H9 (cell line): ENCODE measurements at regions not wholly inside any gene's neighbourhood (a gene's known extent, or its start where the extent isn't known, plus 50 kb on each side); places are given as distances from the start of the nearest gene placed in this dataset.

Experiments used
- DNase-seq: peaks from one replicate; pipeline ENCODE4 v3.0.0-alpha.2; 2017
- H2AFZ ChIP-seq: one replicate; pipeline ENCODE4 v1.6.1; 2013; ENCODE audit warnings: mild to moderate bottlenecking, low read length, control low read depth, moderate library complexity
- H2AK5ac ChIP-seq: 2 replicates; pipeline ENCODE4 v1.6.1; 2013; ENCODE audit warnings: low read length, control low read depth, mixed read lengths; ENCODE audit not compliant: insufficient read length
- H2BK120ac ChIP-seq: one replicate; pipeline ENCODE4 v1.6.1; 2013; ENCODE audit warnings: low read depth, mild to moderate bottlenecking, low read length, control low read depth, inconsistent platforms; ENCODE audit not compliant: poor library complexity, severe bottlenecking
- H2BK12ac ChIP-seq: 2 replicates; pipeline ENCODE4 v1.6.1; 2013; ENCODE audit warnings: low read length, control low read depth, mixed read lengths, low read depth; ENCODE audit not compliant: insufficient read length
- H2BK15ac ChIP-seq: 2 replicates; pipeline ENCODE4 v1.6.1; 2013; ENCODE audit warnings: low read depth, low read length, control low read depth
- H2BK20ac ChIP-seq: one replicate; pipeline ENCODE4 v1.6.1; 2013; ENCODE audit warnings: low read depth, mild to moderate bottlenecking, low read length, control low read depth, inconsistent platforms; ENCODE audit not compliant: poor library complexity, severe bottlenecking
- H2BK5ac ChIP-seq: 2 replicates; pipeline ENCODE4 v1.6.1; 2013; ENCODE audit warnings: low read length, control low read depth, mixed read lengths; ENCODE audit not compliant: insufficient read length
- H3K14ac ChIP-seq: 2 replicates; pipeline ENCODE4 v1.6.1; 2013; ENCODE audit warnings: low read length, control low read depth; ENCODE audit not compliant: insufficient read depth
- H3K18ac ChIP-seq: 2 replicates; pipeline ENCODE4 v1.6.1; 2013; ENCODE audit warnings: low read depth, mild to moderate bottlenecking, mixed read lengths, low read length, control low read depth; ENCODE audit not compliant: insufficient read length
- H3K23ac ChIP-seq: 2 replicates; pipeline ENCODE4 v1.6.1; 2013; ENCODE audit warnings: low read length, control low read depth, mixed read lengths, low read depth; ENCODE audit not compliant: insufficient read length
- H3K23me2 ChIP-seq: 2 replicates; pipeline ENCODE4 v1.6.1; 2013; ENCODE audit warnings: low read depth, mild to moderate bottlenecking, mixed read lengths, low read length, control low read depth; ENCODE audit not compliant: insufficient read length, poor library complexity, severe bottlenecking
- H3K27ac ChIP-seq: 2 replicates; pipeline ENCODE4 v1.5.1; 2013; ENCODE audit warnings: low read length, control low read depth, mixed read lengths, low read depth; ENCODE audit not compliant: insufficient read length
- H3K27me3 ChIP-seq: 2 replicates; pipeline ENCODE4 v1.6.1; 2013; ENCODE audit warnings: low read length, control low read depth, inconsistent platforms; ENCODE audit not compliant: insufficient read depth
- H3K4ac ChIP-seq: 2 replicates; pipeline ENCODE4 v1.6.1; 2013; ENCODE audit warnings: low read depth, mild to moderate bottlenecking, control low read depth, inconsistent platforms, low read length, moderate library complexity
- H3K4me1 ChIP-seq: 2 replicates; pipeline ENCODE4 v1.6.1; 2013; ENCODE audit warnings: low read length, control low read depth, inconsistent platforms; ENCODE audit not compliant: insufficient read depth
- H3K4me2 ChIP-seq: 2 replicates; pipeline ENCODE4 v1.6.1; 2013; ENCODE audit warnings: low read length, control low read depth, mixed read lengths; ENCODE audit not compliant: insufficient read length, insufficient read depth
- H3K56ac ChIP-seq: 2 replicates; pipeline ENCODE4 v1.6.1; 2013; ENCODE audit warnings: low read depth, mild to moderate bottlenecking, mixed read lengths, low read length, control low read depth; ENCODE audit not compliant: insufficient read length
- H3K79me1 ChIP-seq: 2 replicates; pipeline ENCODE4 v1.6.1; 2013; ENCODE audit warnings: low read depth, mild to moderate bottlenecking, moderate library complexity, low read length, control low read depth, inconsistent platforms; ENCODE audit not compliant: insufficient read depth, poor library complexity, severe bottlenecking
- H3K79me2 ChIP-seq: 2 replicates; pipeline ENCODE4 v1.6.1; 2013; ENCODE audit warnings: low read length, control low read depth, inconsistent platforms; ENCODE audit not compliant: insufficient read depth
- H3K9ac ChIP-seq: 2 replicates; pipeline ENCODE4 v1.6.1; 2013; ENCODE audit warnings: low read length, control low read depth, mixed read lengths; ENCODE audit not compliant: insufficient read length; ENCODE audit errors: extremely low read depth
- H3K9me3 ChIP-seq: one replicate; pipeline ENCODE4 v1.6.1; 2013; ENCODE audit warnings: low read depth, low read length, inconsistent platforms; ENCODE audit not compliant: control insufficient read depth
- H3T11ph ChIP-seq: one replicate; pipeline ENCODE4 v1.6.1; 2013; ENCODE audit warnings: mild to moderate bottlenecking, low read length, control low read depth, inconsistent platforms
- H4K20me1 ChIP-seq: one replicate; pipeline ENCODE4 v1.6.1; 2013; ENCODE audit not compliant: control insufficient read depth, insufficient read length, insufficient read depth
- H4K5ac ChIP-seq: 2 replicates; pipeline ENCODE4 v1.6.1; 2013; ENCODE audit warnings: low read depth, mild to moderate bottlenecking, mixed read lengths, low read length, control low read depth; ENCODE audit not compliant: insufficient read length
- H4K8ac ChIP-seq: replicated peaks from 2 replicates; pipeline ENCODE4 v1.6.1; 2013; ENCODE audit warnings: low read length, control low read depth, mixed read lengths, low read depth; ENCODE audit not compliant: insufficient read length
- H4K91ac ChIP-seq: 2 replicates; pipeline ENCODE4 v1.6.1; 2013; ENCODE audit warnings: low read depth, mild to moderate bottlenecking, moderate library complexity, mixed read lengths, low read length, control low read depth; ENCODE audit not compliant: insufficient read length
- H3K27ac Mint-ChIP-seq, 3 experiments: 2 replicates in 2 of 3; 3 replicates in 1 of 3; pipeline ENCODE4 v1.8.0; 2020 to 2021; ENCODE audit warnings: mixed read lengths in 3 of 3, mild to moderate bottlenecking in 1 of 3, moderate library complexity in 1 of 3
- H3K27me3 Mint-ChIP-seq: 2 replicates; pipeline ENCODE4 v1.8.0; 2021; ENCODE audit warnings: low read depth, mild to moderate bottlenecking, moderate library complexity, mixed read lengths
- H3K36me3 Mint-ChIP-seq, 3 experiments: 2 replicates in 2 of 3; 3 replicates in 1 of 3; pipeline ENCODE4 v1.8.0; 2020 to 2021; ENCODE audit warnings: low read depth in 3 of 3, mixed read lengths in 3 of 3; ENCODE audit not compliant: insufficient read depth in 1 of 3
- H3K4me1 Mint-ChIP-seq, 2 experiments: 2 replicates each; pipeline ENCODE4 v1.8.0; 2020; ENCODE audit warnings: mixed read lengths in 2 of 2
- H3K4me3 Mint-ChIP-seq, 2 experiments: 2 replicates in 1 of 2; 3 replicates in 1 of 2; pipeline ENCODE4 v1.8.0; 2020 to 2021; ENCODE audit warnings: mild to moderate bottlenecking in 2 of 2, mixed read lengths in 2 of 2, moderate library complexity in 1 of 2
- H3K9me3 Mint-ChIP-seq, 2 experiments: 2 replicates in 1 of 2; 3 replicates in 1 of 2; pipeline ENCODE4 v1.8.0; 2020; ENCODE audit warnings: mild to moderate bottlenecking in 2 of 2, mixed read lengths in 2 of 2, moderate library complexity in 1 of 2
- WGBS: extraction: QIAGEN DNeasy Blood & Tissue Kit; methylation state at CpG from one replicate; pipeline ENCODE4 v1.1.7; 2013; ENCODE audit warnings: missing lambda C conversion rate, low lambda C conversion rate, mixed read lengths; ENCODE audit not compliant: insufficient read length; ENCODE audit errors: extremely low coverage; 5-methylcytosine and 5-hydroxymethylcytosine counted together
- TF ChIP-seq, protein P1 (sequence below): fragments of 200-600 bp; sonication (generic); conservative IDR thresholded peaks from 3 replicates; pipeline ENCODE4 v1.8.0; 2021; ENCODE audit warnings: antibody characterized with exemption, mild to moderate bottlenecking

DNA sequence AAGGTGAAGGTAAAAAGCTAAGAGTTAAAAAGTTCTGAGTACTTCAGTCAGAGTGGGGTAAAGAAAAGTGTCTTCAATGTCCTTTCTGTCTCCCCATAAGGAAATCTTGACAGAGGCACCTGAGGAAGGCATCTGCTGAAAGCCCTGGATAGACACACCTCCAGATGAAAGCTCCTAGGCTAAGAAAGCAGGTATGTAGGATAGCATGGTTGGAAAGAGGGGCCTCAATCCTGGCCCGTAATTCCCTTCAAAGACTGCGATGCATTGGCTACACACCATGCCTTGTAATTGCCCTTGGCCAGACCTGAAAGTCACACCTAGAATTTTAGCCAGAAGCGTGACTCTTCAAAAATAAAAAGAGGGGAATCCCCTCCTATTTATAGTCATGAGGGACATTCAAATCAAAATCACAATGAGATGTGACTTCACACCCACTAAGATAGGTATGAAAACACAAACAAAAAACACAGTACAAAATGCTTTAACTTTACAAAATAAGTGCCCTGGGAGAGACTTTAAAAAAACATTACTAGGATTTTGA is 809.7 kb downstream of the IPMK start:
- Histone ChIP-seq H2BK12ac (no peak overlapping the region), H2BK120ac (no peak overlapping the region), H3K27me3 (no peaks in the 10 kb centered on the region), H2BK5ac (no peak overlapping the region), H4K91ac (no peak overlapping the region), H3K79me2 (no peaks in the 10 kb centered on the region), H3K4me2 (no peak overlapping the region), H2BK20ac (no peak overlapping the region), H3K23me2 (no peaks in the 10 kb centered on the region), H3K79me1 (no peaks in the 10 kb centered on the region), H3K56ac (no peak overlapping the region), H2BK15ac (no peak overlapping the region), H3K14ac (no peak overlapping the region), H3T11ph (no peak overlapping the region), H4K8ac (no peak overlapping the region), H3K18ac (no peak overlapping the region), H2AFZ (no peak overlapping the region), H2AK5ac (no peak overlapping the region), H4K20me1 (no peaks in the 10 kb centered on the region), H3K4ac (no peak overlapping the region), H3K9me3 (no peaks in the 10 kb centered on the region), H3K9ac (no peak overlapping the region), H3K4me1 (no peaks in the 10 kb centered on the region), H4K5ac (no peak overlapping the region), H3K27ac (no peak overlapping the region), H3K23ac (no peak overlapping the region)
- H3K36me3 Mint-ChIP-seq, result no peaks in the 10 kb centered on the region
- no peak for DNase-seq
- H3K9me3 Mint-ChIP-seq, result no peaks in the 10 kb centered on the region
- H3K4me1 Mint-ChIP-seq, result peaks cover 4 to 7% of the 10 kb centered on the region in 2 experiments; a peak in 3 of 4 replicates
- WGBS, result no CpG with 5 or more reads among the region's 3 CpGs
- H3K27ac Mint-ChIP-seq, result no peak overlapping the region
- no peak overlapping the region for H3K4me3 Mint-ChIP-seq
- TF ChIP-seq, protein P1, sequence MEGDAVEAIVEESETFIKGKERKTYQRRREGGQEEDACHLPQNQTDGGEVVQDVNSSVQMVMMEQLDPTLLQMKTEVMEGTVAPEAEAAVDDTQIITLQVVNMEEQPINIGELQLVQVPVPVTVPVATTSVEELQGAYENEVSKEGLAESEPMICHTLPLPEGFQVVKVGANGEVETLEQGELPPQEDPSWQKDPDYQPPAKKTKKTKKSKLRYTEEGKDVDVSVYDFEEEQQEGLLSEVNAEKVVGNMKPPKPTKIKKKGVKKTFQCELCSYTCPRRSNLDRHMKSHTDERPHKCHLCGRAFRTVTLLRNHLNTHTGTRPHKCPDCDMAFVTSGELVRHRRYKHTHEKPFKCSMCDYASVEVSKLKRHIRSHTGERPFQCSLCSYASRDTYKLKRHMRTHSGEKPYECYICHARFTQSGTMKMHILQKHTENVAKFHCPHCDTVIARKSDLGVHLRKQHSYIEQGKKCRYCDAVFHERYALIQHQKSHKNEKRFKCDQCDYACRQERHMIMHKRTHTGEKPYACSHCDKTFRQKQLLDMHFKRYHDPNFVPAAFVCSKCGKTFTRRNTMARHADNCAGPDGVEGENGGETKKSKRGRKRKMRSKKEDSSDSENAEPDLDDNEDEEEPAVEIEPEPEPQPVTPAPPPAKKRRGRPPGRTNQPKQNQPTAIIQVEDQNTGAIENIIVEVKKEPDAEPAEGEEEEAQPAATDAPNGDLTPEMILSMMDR, result no peak
- H3K27me3 Mint-ChIP-seq, result no peaks in the 10 kb centered on the region
